ENCODE measurements at regions not wholly inside any gene's neighbourhood (a gene's known extent, or its start where the extent isn't known, plus 50 kb on each side); places are given as distances from the start of the nearest gene placed in this dataset.

GRCh38 chr6:165900970-165901369 lies 237.9 kb upstream of the PDE10A start:
- no peak for TF ChIP-seq EZH2 (IDR thresholded peaks at IDR 0.05; ENCODE audit: insufficient read depth, poor library complexity, severe bottlenecking)
- TF ChIP-seq EZH2phosphoT487 (IDR thresholded peaks at IDR 0.05; ENCODE audit: insufficient read depth, low read depth) = no peak
